ENCODE measurements at regions not wholly inside any gene's neighbourhood (a gene's known extent, or its start where the extent isn't known, plus 50 kb on each side); places are given as distances from the start of the nearest gene placed in this dataset.
A peak's percentile ranks its signal among the peaks of the same experiment; 100 is the strongest.

DNA sequence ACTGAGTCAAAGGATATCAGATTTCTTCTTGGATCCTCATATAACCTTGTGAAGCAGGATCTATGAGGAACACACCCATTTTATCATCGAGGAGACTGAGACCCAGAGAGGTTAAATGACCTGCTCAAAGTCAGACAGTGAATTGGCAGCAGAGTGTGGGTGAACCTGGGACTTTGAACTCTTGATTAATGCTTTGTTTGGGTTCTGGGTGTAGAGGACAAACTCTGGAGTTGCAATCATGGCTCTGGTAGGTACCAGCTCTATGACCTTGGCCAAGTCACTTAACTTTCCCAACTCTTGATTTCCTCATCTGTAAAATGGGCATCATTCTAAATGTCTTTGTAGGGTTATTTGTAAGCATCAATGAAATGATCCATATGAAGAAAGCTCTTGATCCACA is 166.4 kb downstream of the HAPSTR1 start:
- TF ChIP-seq, protein P1, sequence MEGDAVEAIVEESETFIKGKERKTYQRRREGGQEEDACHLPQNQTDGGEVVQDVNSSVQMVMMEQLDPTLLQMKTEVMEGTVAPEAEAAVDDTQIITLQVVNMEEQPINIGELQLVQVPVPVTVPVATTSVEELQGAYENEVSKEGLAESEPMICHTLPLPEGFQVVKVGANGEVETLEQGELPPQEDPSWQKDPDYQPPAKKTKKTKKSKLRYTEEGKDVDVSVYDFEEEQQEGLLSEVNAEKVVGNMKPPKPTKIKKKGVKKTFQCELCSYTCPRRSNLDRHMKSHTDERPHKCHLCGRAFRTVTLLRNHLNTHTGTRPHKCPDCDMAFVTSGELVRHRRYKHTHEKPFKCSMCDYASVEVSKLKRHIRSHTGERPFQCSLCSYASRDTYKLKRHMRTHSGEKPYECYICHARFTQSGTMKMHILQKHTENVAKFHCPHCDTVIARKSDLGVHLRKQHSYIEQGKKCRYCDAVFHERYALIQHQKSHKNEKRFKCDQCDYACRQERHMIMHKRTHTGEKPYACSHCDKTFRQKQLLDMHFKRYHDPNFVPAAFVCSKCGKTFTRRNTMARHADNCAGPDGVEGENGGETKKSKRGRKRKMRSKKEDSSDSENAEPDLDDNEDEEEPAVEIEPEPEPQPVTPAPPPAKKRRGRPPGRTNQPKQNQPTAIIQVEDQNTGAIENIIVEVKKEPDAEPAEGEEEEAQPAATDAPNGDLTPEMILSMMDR (IDR thresholded peaks at IDR 0.05; ENCODE audit: insufficient read depth, low read length, missing control alignments): no peak
- ChIA-PET POLR2A (no interaction called here), CTCF (interaction anchor here (1.0 to 2.0 kb wide), 4 partner anchors 10 to 1253 kb away, joined by 3 to 13 read pairs (median 4); no protein-coding TSS in a partner anchor)
- no peak for DNase-seq (ENCODE audit: low read depth, low spot score)
- H3K4me3 ChIP-seq (ENCODE audit: low read depth, low read length): no peak overlapping the region

DNA sequence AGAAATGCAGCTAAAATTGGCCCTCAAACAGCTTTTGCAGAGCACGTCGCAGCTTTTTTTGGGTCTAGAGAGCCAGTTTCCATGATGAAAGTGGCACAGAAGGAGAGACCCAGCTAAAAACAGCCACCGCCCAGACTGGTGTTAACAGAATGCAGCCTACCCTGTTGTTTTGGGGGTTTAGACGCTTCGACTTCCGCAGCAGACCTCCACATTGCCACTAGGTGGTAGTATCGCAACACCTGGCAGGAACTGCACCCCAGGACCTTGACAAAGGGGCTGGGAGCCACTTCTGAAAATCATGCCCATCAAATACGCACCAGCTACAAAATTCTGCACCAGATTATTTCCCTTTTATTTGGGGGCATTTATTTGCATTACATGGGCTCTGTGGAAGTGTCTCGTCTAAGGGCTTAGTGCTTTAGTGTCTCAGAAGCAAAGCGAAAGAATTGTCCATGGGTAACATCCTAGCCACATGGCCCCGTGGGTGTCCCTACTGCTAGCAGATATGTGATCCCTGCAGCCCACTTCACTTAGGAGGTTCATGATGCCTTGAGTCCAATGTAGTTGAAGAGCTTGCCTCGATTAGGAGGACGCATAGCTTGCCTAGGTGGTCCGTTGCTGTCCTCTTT is 167.1 kb downstream of the HAPSTR1 start:
- TF ChIP-seq, protein P1 (IDR thresholded peaks at IDR 0.05; ENCODE audit: insufficient read depth, low read length, missing control alignments): peak; percentile 48
- CTCF ChIA-PET: interaction anchor here (0.7 to 2.0 kb wide), 6 partner anchors 9 to 1252 kb away, joined by 3 to 13 read pairs (median 3); partner anchors contain the start of gene GRIN2A
- no peak overlapping the region for H3K4me3 ChIP-seq (ENCODE audit: low read depth, low read length)
- DNase-seq (ENCODE audit: low read depth, low spot score): no peak
- POLR2A ChIA-PET: no interaction called here

DNA sequence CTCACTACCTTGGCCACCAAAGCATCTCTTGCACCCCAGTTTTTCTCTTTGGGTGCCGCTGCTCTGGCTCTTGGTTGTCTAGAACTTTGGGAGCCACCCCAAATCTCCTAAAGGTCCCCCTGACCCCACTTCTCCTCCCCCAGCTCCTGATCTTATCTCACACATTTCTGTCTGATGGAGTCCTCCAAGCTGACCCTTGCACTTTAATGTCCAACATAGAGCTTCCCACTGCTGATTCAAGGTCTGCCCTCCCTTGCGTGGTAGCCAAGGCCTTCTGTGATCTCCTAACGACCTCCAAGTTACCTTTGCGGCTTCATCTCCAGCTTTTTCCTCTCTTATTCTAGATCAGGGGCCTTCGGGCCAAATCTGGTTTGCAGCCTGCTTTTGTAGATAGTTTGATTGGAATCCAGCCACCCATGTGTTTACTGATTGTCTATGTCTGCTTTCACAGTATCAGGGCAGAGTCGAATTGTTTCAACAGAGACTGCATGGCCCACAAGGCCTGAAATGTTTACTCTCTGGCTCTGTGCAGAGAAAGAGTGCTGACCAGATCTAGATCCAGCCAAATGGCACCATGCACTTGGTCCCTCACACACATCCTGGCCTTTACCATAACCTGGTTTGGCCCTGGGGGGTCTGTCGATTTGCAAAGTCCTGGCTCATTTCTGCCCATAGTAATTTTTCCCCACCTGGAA is 168.6 kb downstream of the HAPSTR1 start:
- no peak for DNase-seq (ENCODE audit: low read depth, low spot score)
- TF ChIP-seq, protein P1 (IDR thresholded peaks at IDR 0.05; ENCODE audit: insufficient read depth, low read length, missing control alignments): no peak
- no peak overlapping the region for H3K4me3 ChIP-seq (ENCODE audit: low read depth, low read length)
- CTCF ChIA-PET: no interaction called here
- POLR2A ChIA-PET: interaction anchor here (0.7 kb wide), 1 partner anchor 310 kb away, joined by 3 read pairs; no protein-coding TSS in a partner anchor

DNA sequence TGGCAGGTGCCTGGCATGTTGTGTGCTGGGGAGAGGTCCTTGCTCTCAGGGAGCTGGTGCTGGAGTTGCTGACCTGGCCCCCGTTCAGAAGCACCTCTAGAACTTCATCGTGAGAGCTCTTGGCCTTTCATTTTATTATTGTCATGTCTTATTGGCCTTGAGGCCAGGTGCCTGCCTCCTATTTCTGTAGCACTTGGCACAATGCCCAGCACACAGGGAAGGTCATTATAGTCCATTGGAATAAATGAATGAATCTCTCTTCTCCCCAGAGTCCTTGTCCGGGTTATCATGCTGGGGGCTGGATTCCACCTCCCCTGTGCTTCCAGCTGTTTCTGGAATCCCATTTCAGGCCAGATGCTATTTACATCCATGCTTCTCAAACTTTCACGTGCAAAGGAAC is 169.2 kb downstream of the HAPSTR1 start:
- TF ChIP-seq, protein P1 (IDR thresholded peaks at IDR 0.05; ENCODE audit: insufficient read depth, low read length, missing control alignments): no peak
- no peak for DNase-seq (ENCODE audit: low read depth, low spot score)
- CTCF ChIA-PET: no interaction called here
- POLR2A ChIA-PET: no interaction called here
- H3K4me3 ChIP-seq (ENCODE audit: low read depth, low read length): no peak overlapping the region

DNA sequence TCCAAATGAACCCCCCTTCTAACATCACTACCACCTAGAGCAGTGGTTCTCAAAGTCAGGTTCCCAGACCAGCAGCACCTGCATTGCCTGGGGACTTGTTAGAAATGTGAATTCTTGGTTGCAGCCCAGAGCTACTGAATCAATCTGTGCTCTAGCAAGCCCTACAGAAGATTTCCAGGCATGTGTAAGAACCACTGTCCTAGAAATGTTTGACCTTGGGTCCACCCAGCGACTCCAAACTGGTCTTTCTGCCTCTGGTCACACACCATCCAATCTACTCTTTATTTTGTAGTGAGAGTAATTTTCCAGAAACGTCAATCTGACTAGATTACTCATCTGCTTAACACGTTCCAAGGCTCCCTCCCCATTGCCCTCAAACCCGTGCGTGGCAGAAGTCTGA is 169.9 kb downstream of the HAPSTR1 start:
- ChIA-PET CTCF (no interaction called here), POLR2A (no interaction called here)
- no peak overlapping the region for H3K4me3 ChIP-seq (ENCODE audit: low read depth, low read length)
- DNase-seq (ENCODE audit: low read depth, low spot score): no peak
- TF ChIP-seq, protein P1 (IDR thresholded peaks at IDR 0.05; ENCODE audit: insufficient read depth, low read length, missing control alignments): no peak

DNA sequence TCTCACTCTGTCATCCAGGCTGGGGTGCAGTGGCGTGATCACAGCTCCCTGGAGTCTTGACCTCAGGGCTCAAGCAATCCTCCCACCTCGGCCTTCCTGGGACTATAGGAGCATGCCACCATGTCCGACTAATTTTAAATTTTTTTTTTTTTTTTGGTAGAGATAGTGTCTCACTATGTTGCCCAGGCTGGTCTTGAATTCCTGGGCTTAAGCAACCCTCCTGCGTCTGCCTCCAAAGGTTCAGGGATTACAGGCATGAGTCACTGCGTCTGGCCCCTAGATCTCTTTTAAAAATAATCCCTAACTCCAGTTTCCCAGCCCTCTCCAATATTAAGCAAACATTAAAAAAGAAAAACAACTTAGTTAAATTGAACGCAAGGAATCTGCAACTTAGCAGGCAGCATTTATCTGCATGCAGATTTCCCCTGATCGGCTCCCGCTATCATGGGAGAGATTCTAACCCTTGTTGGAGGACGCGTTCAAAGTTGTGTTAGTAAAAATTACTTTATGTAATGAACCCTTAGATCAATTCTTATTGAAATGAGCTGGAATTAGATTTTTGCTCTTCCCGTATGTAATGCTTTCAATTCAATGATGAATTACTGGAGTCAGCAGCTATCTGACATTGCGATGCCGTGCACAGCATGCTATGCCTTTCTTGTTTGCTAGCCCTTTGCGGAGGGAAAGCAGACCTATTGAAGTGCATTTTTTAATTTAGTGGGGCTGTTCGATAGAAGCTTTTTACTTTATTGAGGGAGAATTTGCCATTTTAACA is 171.7 kb downstream of the HAPSTR1 start:
- TF ChIP-seq, protein P1 (IDR thresholded peaks at IDR 0.05; ENCODE audit: insufficient read depth, low read length, missing control alignments): no peak
- H3K4me3 ChIP-seq (ENCODE audit: low read depth, low read length): no peak overlapping the region
- no peak for DNase-seq (ENCODE audit: low read depth, low spot score)
- ChIA-PET CTCF (no interaction called here), POLR2A (no interaction called here)

Measured in AG04449 (cell line).